ENCODE measurements at regions not wholly inside any gene's neighbourhood (a gene's known extent, or its start where the extent isn't known, plus 50 kb on each side); places are given as distances from the start of the nearest gene placed in this dataset.

GRCh38 chr10:4073912-4074311, 288.9 kb upstream of the KLF6 start:
- TF ChIP-seq CTCF (IDR thresholded peaks at IDR 0.05; ENCODE audit: low read depth, low read length, missing input control) (no peak), YY1 (IDR thresholded peaks at IDR 0.05) (no peak), REST (IDR thresholded peaks at IDR 0.05) (no peak), GABPA (IDR thresholded peaks at IDR 0.05 in 1 of 2, conservative IDR thresholded peaks at IDR 0.05 in 1 of 2) (no peak), RAD21 (IDR thresholded peaks at IDR 0.05) (peak; percentile 22 to 26), ATF3 (IDR thresholded peaks at IDR 0.05) (no peak), SP1 (IDR thresholded peaks at IDR 0.05) (no peak), MAX (IDR thresholded peaks at IDR 0.05) (no peak), EGR1 (IDR thresholded peaks at IDR 0.05; ENCODE audit: low read depth in 2 of 2) (no peak), RXRA (IDR thresholded peaks at IDR 0.05) (peak; percentile 16 to 51)

Data from liver (tissue), 3 donors.